ENCODE measurements at regions not wholly inside any gene's neighbourhood (a gene's known extent, or its start where the extent isn't known, plus 50 kb on each side); places are given as distances from the start of the nearest gene placed in this dataset.

DNA sequence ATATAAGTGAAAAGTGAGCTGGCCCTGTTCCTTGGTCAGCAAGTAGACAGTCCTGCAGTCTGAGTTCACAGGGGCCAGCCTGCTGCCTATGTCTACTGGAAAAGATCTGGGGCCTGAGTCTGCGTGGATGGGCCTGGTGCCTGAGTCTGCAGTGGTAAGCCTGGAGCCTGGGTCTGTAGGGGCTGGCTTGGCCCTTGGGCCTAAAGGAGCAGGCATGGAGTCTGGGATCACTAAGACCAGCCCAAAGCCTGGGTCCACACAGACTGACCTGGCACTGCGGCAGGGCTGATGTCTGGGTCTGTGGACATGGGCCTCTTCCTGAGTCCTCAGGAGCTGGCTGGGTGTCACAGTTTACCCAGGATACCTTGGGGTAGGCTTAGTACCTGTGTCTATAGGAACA lies 95.4 kb downstream of the KLHL28 start:
- FAIRE-seq (no peak), DNase-seq (ENCODE audit: low read depth, low spot score) (no peak)
- Histone ChIP-seq H3K27ac (ENCODE audit: control insufficient read depth, insufficient read depth, low read length) (no peak overlapping the region), H2AFZ (ENCODE audit: control insufficient read depth, low read length) (no peak overlapping the region), H3K9me3 (ENCODE audit: control insufficient read depth, low read depth, low read length) (no peaks in the 10 kb centered on the region), H3K4me1 (ENCODE audit: control insufficient read depth, extremely low read depth, insufficient read depth, low read length) (no peaks in the 10 kb centered on the region), H4K20me1 (ENCODE audit: control insufficient read depth, extremely low read depth, insufficient read depth, low read length) (no peaks in the 10 kb centered on the region), H3K79me2 (ENCODE audit: control insufficient read depth, insufficient read depth, low read length) (no peaks in the 10 kb centered on the region), H3K9me1 (ENCODE audit: control insufficient read depth, extremely low read depth, insufficient read depth, low read length) (no peaks in the 10 kb centered on the region), H3K4me2 (ENCODE audit: control insufficient read depth, extremely low read depth, insufficient read depth, low read depth, low read length) (no peak overlapping the region), H3K9ac (ENCODE audit: control insufficient read depth, extremely low read depth, insufficient read depth, low read length) (no peak overlapping the region), H3K4me3 (ENCODE audit: control insufficient read depth in 2 of 3, extremely low read depth in 1 of 3, insufficient read depth in 2 of 3, low read depth in 1 of 3, low read length in 3 of 3) (no peak overlapping the region), H3K27me3 (ENCODE audit: control insufficient read depth, extremely low read depth, insufficient read depth, low read length) (no peaks in the 10 kb centered on the region), H3K36me3 (ENCODE audit: control insufficient read depth in 2 of 2, extremely low read depth in 1 of 2, insufficient read depth in 2 of 2, low read length in 2 of 2) (no peaks in the 10 kb centered on the region)
- dilution Hi-C loops (cut with MboI; ENCODE audit: extremely low pct_ligation_motif_present, low sequenced_read_pairs): no loop called here
- TF ChIP-seq EZH2 (IDR thresholded peaks at IDR 0.05; ENCODE audit: low read length): no peak
- TF ChIP-seq, protein P1, sequence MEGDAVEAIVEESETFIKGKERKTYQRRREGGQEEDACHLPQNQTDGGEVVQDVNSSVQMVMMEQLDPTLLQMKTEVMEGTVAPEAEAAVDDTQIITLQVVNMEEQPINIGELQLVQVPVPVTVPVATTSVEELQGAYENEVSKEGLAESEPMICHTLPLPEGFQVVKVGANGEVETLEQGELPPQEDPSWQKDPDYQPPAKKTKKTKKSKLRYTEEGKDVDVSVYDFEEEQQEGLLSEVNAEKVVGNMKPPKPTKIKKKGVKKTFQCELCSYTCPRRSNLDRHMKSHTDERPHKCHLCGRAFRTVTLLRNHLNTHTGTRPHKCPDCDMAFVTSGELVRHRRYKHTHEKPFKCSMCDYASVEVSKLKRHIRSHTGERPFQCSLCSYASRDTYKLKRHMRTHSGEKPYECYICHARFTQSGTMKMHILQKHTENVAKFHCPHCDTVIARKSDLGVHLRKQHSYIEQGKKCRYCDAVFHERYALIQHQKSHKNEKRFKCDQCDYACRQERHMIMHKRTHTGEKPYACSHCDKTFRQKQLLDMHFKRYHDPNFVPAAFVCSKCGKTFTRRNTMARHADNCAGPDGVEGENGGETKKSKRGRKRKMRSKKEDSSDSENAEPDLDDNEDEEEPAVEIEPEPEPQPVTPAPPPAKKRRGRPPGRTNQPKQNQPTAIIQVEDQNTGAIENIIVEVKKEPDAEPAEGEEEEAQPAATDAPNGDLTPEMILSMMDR (optimal IDR thresholded peaks at IDR 0.05 in 1 of 3, IDR thresholded peaks at IDR 0.05 in 1 of 3, conservative IDR thresholded peaks at IDR 0.05 in 1 of 3; ENCODE audit: extremely low read depth in 1 of 3, insufficient read depth in 2 of 3, low read length in 3 of 3): no peak

DNA sequence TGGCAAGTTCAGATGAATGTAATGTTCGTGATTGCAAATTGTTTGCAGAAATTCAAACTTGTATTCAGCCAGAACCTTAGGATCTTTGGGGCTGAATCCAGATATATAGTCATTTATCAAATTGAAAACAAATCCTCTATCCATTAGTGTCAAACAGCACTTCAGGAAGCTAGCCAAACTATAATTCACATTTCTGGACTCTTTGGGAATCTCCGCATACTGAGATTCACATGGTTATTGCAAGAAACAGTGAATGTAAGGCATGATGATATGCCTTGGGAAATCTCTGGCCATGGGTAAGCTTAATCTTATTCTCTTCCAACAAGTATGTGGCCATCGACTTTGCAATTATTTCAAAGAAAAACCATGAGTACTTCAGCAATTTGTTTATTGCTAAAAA lies 98.5 kb downstream of the KLHL28 start:
- H2AFZ ChIP-seq (ENCODE audit: control insufficient read depth, low read length): no peak overlapping the region
- DNase-seq (ENCODE audit: low read depth, low spot score): no peak
- no peak overlapping the region for H3K9ac ChIP-seq (ENCODE audit: control insufficient read depth, extremely low read depth, insufficient read depth, low read length)
- H3K27ac ChIP-seq (ENCODE audit: control insufficient read depth, insufficient read depth, low read length): no peak overlapping the region
- H3K4me1 ChIP-seq (ENCODE audit: control insufficient read depth, extremely low read depth, insufficient read depth, low read length): no peaks in the 10 kb centered on the region
- dilution Hi-C loops (cut with MboI; ENCODE audit: extremely low pct_ligation_motif_present, low sequenced_read_pairs): no loop called here
- H3K9me1 ChIP-seq (ENCODE audit: control insufficient read depth, extremely low read depth, insufficient read depth, low read length): no peaks in the 10 kb centered on the region
- FAIRE-seq: no peak
- H3K4me3 ChIP-seq (ENCODE audit: control insufficient read depth in 2 of 3, extremely low read depth in 1 of 3, insufficient read depth in 2 of 3, low read depth in 1 of 3, low read length in 3 of 3): no peak overlapping the region
- H3K79me2 ChIP-seq (ENCODE audit: control insufficient read depth, insufficient read depth, low read length): no peaks in the 10 kb centered on the region
- no peak for TF ChIP-seq EZH2 (IDR thresholded peaks at IDR 0.05; ENCODE audit: low read length)
- TF ChIP-seq, protein P1 (optimal IDR thresholded peaks at IDR 0.05 in 1 of 3, IDR thresholded peaks at IDR 0.05 in 1 of 3, conservative IDR thresholded peaks at IDR 0.05 in 1 of 3; ENCODE audit: extremely low read depth in 1 of 3, insufficient read depth in 2 of 3, low read length in 3 of 3): no peak
- H3K9me3 ChIP-seq (ENCODE audit: control insufficient read depth, low read depth, low read length): no peaks in the 10 kb centered on the region
- H3K4me2 ChIP-seq (ENCODE audit: control insufficient read depth, extremely low read depth, insufficient read depth, low read depth, low read length): no peak overlapping the region
- no peaks in the 10 kb centered on the region for H3K27me3 ChIP-seq (ENCODE audit: control insufficient read depth, extremely low read depth, insufficient read depth, low read length)
- H4K20me1 ChIP-seq (ENCODE audit: control insufficient read depth, extremely low read depth, insufficient read depth, low read length): no peaks in the 10 kb centered on the region
- H3K36me3 ChIP-seq (ENCODE audit: control insufficient read depth in 2 of 2, extremely low read depth in 1 of 2, insufficient read depth in 2 of 2, low read length in 2 of 2): no peaks in the 10 kb centered on the region

Measured in keratinocyte (primary cell).